H1 (cell line): ENCODE measurements at regions not wholly inside any gene's neighbourhood (a gene's known extent, or its start where the extent isn't known, plus 50 kb on each side); places are given as distances from the start of the nearest gene placed in this dataset.

Experiments used
- CTCF ChIA-PET: fragments of 300-600 bp; sonication (Branson Sonifier 250); formaldehyde crosslinking; loops from one replicate; lab custom pipeline; 2021; ENCODE audit not compliant: partially characterized antibody; lab: Charles Lee
- POLR2A ChIA-PET: fragments of 300-600 bp; sonication (Branson Sonifier 250); formaldehyde crosslinking; loops from one replicate; lab custom pipeline; 2021; ENCODE audit warnings: inconsistent platforms; ENCODE audit not compliant: partially characterized antibody; lab: Charles Lee
- DNase-seq, 2 experiments: peaks; one replicate each; pipeline versions ENCODE4 v3.0.0 to v3.0.0-alpha.2; 2010 to 2022; ENCODE audit warnings: low spot score in 2 of 2, low read depth in 1 of 2, mixed read lengths in 1 of 2
- FAIRE-seq: peaks from 2 replicates; lab custom pipeline; 2011; peaks lifted over from hg19 to GRCh38; lab: Jason Lieb, UNC
- H2AFZ ChIP-seq: 2 replicates; pipeline ENCODE4 v1.8.1; 2012; ENCODE audit warnings: low read length, inconsistent platforms
- H2AK5ac ChIP-seq: 2 replicates; pipeline ENCODE4 v1.6.1; 2013; ENCODE audit warnings: low read depth, low read length
- H2BK120ac ChIP-seq: replicated peaks from 2 replicates; pipeline ENCODE3; 2013; ENCODE audit warnings: low read depth, low read length, inconsistent platforms
- H2BK12ac ChIP-seq: 2 replicates; pipeline ENCODE4 v1.6.1; 2013; ENCODE audit warnings: low read depth, low read length
- H2BK15ac ChIP-seq: 2 replicates; pipeline ENCODE4 v1.6.1; 2013; ENCODE audit warnings: low read length
- H2BK20ac ChIP-seq: 2 replicates; pipeline ENCODE4 v1.6.1; 2013; ENCODE audit warnings: low read length
- H2BK5ac ChIP-seq: 2 replicates; pipeline ENCODE4 v1.6.1; 2013; ENCODE audit warnings: low read depth, low read length
- H3K14ac ChIP-seq: 2 replicates; pipeline ENCODE4 v1.6.1; 2013; ENCODE audit warnings: inconsistent platforms; ENCODE audit not compliant: insufficient read length
- H3K18ac ChIP-seq: 2 replicates; pipeline ENCODE4 v1.6.1; 2013; ENCODE audit warnings: low read length; ENCODE audit errors: extremely low read depth
- H3K23ac ChIP-seq: 2 replicates; pipeline ENCODE4 v1.6.1; 2013; ENCODE audit warnings: inconsistent platforms; ENCODE audit not compliant: insufficient read length
- H3K23me2 ChIP-seq: 2 replicates; pipeline ENCODE4 v1.6.1; 2013; ENCODE audit warnings: low read depth, low read length
- H3K27ac ChIP-seq: 2 replicates; pipeline ENCODE4 v1.6.1; 2011; ENCODE audit warnings: low read depth, low read length, inconsistent platforms
- H3K27me3 ChIP-seq, 4 experiments: replicated peaks in 1 of 4; 1 replicate in 1 of 4; 2 replicates in 3 of 4; pipeline versions ENCODE4 v1.6.1 to v1.8.1; 2011 to 2013; ENCODE audit warnings: low read length in 3 of 4, mild to moderate bottlenecking in 3 of 4, inconsistent platforms in 2 of 4, mixed read lengths in 2 of 4, moderate library complexity in 1 of 4; ENCODE audit not compliant: control insufficient read depth in 3 of 4, insufficient read depth in 3 of 4; ENCODE audit errors: extremely low read depth in 1 of 4
- H3K36me3 ChIP-seq, 4 experiments: 2 replicates each; pipeline versions ENCODE4 v1.6.1 to v1.8.1; 2011 to 2013; ENCODE audit warnings: mild to moderate bottlenecking in 4 of 4, low read length in 3 of 4, moderate library complexity in 2 of 4, control low read depth in 1 of 4, inconsistent platforms in 1 of 4; ENCODE audit not compliant: insufficient read depth in 4 of 4, control insufficient read depth in 2 of 4
- H3K4ac ChIP-seq: replicated peaks from 2 replicates; pipeline ENCODE3; 2013; ENCODE audit warnings: low read length, low read depth, mixed read lengths, inconsistent platforms; ENCODE audit not compliant: insufficient read length
- H3K4me1 ChIP-seq, 4 experiments: replicated peaks in 1 of 4; 1 replicate in 1 of 4; 2 replicates in 3 of 4; pipeline versions ENCODE4 v1.6.1 to v1.8.1; 2011 to 2013; ENCODE audit warnings: low read length in 3 of 4, inconsistent platforms in 2 of 4, mixed read lengths in 1 of 4; ENCODE audit not compliant: insufficient read depth in 4 of 4, control insufficient read depth in 3 of 4
- H3K4me2 ChIP-seq, 2 experiments: 2 replicates each; pipeline versions ENCODE4 v1.6.1 to v1.8.1; 2011 to 2013; ENCODE audit warnings: low read depth in 2 of 2, low read length in 2 of 2, control low read depth in 1 of 2, inconsistent platforms in 1 of 2, mild to moderate bottlenecking in 1 of 2; ENCODE audit not compliant: insufficient read depth in 1 of 2
- H3K4me3 ChIP-seq, 4 experiments: fragments of 200-600, 300-600 bp in 1 of 4; sonication (generic), shearing (Covaris generic), sonication (Bioruptor Twin) in 1 of 4; 2 replicates each; pipeline versions ENCODE4 v1.5.1 to v1.8.1; 2011 to 2016; ENCODE audit warnings: low read length in 4 of 4, low read depth in 3 of 4, control low read depth in 2 of 4, inconsistent platforms in 2 of 4, mild to moderate bottlenecking in 2 of 4, mixed read lengths in 1 of 4, moderate library complexity in 1 of 4; ENCODE audit not compliant: insufficient read depth in 2 of 4; ENCODE audit errors: extremely low read depth in 1 of 4
- H3K56ac ChIP-seq: replicated peaks from 2 replicates; pipeline ENCODE3; 2013; ENCODE audit warnings: low read depth, mild to moderate bottlenecking, mixed read lengths, low read length, inconsistent platforms; ENCODE audit not compliant: insufficient read length
- H3K79me1 ChIP-seq: 2 replicates; pipeline ENCODE4 v1.6.1; 2013; ENCODE audit warnings: low read depth, low read length, control low read depth
- H3K79me2 ChIP-seq, 2 experiments: 2 replicates each; pipeline versions ENCODE4 v1.6.1 to v1.8.1; 2012 to 2013; ENCODE audit warnings: low read length in 2 of 2, mild to moderate bottlenecking in 2 of 2, inconsistent platforms in 1 of 2; ENCODE audit not compliant: insufficient read depth in 2 of 2, control insufficient read depth in 1 of 2
- H3K9ac ChIP-seq, 4 experiments: replicated peaks in 1 of 4; 1 replicate in 1 of 4; 2 replicates in 3 of 4; pipeline versions ENCODE4 v1.6.1 to v1.8.1; 2011 to 2013; ENCODE audit warnings: low read depth in 3 of 4, low read length in 3 of 4, control low read depth in 2 of 4, mild to moderate bottlenecking in 2 of 4, moderate library complexity in 2 of 4, inconsistent platforms in 1 of 4; ENCODE audit errors: extremely low read depth in 1 of 4
- H3K9me3 ChIP-seq, 2 experiments: 2 replicates each; pipeline versions ENCODE4 v1.6.1 to v1.8.1; 2012 to 2013; ENCODE audit warnings: mild to moderate bottlenecking in 2 of 2, moderate library complexity in 2 of 2, control low read depth in 1 of 2, inconsistent platforms in 1 of 2, low read depth in 1 of 2, low read length in 1 of 2, mixed read lengths in 1 of 2; ENCODE audit not compliant: insufficient read depth in 2 of 2
- H4K20me1 ChIP-seq, 2 experiments: replicated peaks in 1 of 2; 2 replicates each; pipeline versions ENCODE3 to v1.8.1; 2011 to 2013; ENCODE audit warnings: inconsistent platforms in 2 of 2, low read length in 2 of 2, mild to moderate bottlenecking in 1 of 2; ENCODE audit not compliant: insufficient read depth in 2 of 2, control insufficient read depth in 1 of 2
- H4K5ac ChIP-seq: 2 replicates; pipeline ENCODE4 v1.6.1; 2013; ENCODE audit warnings: low read length, low read depth, mixed read lengths, inconsistent platforms; ENCODE audit not compliant: insufficient read length
- H4K8ac ChIP-seq: 2 replicates; pipeline ENCODE4 v1.8.0; 2013; ENCODE audit warnings: mild to moderate bottlenecking, moderate library complexity, low read length, inconsistent platforms; ENCODE audit not compliant: insufficient read depth; ENCODE audit errors: extremely low read depth
- H4K91ac ChIP-seq: replicated peaks from 2 replicates; pipeline ENCODE3; 2013; ENCODE audit warnings: low read length, mixed read lengths, inconsistent platforms; ENCODE audit not compliant: insufficient read length
- SUZ12 ChIP-seq: fragments of 200-600 bp; sonication (generic); IDR thresholded peaks from 2 replicates; pipeline ENCODE4 v1.6.1; 2012; ENCODE audit warnings: mild to moderate bottlenecking, inconsistent platforms, low read length, moderate library complexity, mixed read lengths
- WGBS, 2 experiments: shearing (Covaris generic) in 1 of 2; methylation state at CpG; one replicate each; pipeline versions ENCODE4 v1.1.6 to v1.1.7; 2013 to 2015; ENCODE audit warnings: low lambda C conversion rate in 2 of 2, mixed read lengths in 2 of 2, inconsistent platforms in 1 of 2, low coverage in 1 of 2, missing lambda C conversion rate in 1 of 2; ENCODE audit not compliant: insufficient replicate concordance in 2 of 2, insufficient coverage in 1 of 2, insufficient read length in 1 of 2; ENCODE audit errors: extremely low coverage in 1 of 2, missing lambda C conversion rate in 1 of 2; 5-methylcytosine and 5-hydroxymethylcytosine counted together

GRCh38 chr11:37171451-37171850, 573.4 kb upstream of the RAG2 start:
- Histone ChIP-seq H4K8ac (no peak overlapping the region), H3K36me3 (no peaks in the 10 kb centered on the region), H3K79me1 (no peaks in the 10 kb centered on the region), H3K4me3 (no peak overlapping the region), H4K91ac (no peak overlapping the region), H4K5ac (no peak overlapping the region), H2BK5ac (no peak overlapping the region), H3K4ac (no peak overlapping the region), H3K9ac (no peak overlapping the region), H3K14ac (no peak overlapping the region), H3K27ac (no peak overlapping the region), H3K27me3 (no peaks in the 10 kb centered on the region), H3K56ac (no peak overlapping the region), H3K18ac (no peak overlapping the region), H2BK20ac (no peak overlapping the region), H2BK15ac (no peak overlapping the region), H2BK12ac (no peak overlapping the region), H2AFZ (no peak overlapping the region), H2BK120ac (no peak overlapping the region), H3K4me1 (peaks cover 0 to 3% (median 1%) of the 10 kb centered on the region in 4 experiments; a peak in 1 of 7 replicates), H3K9me3 (no peaks in the 10 kb centered on the region), H3K4me2 (no peak overlapping the region), H4K20me1 (no peaks in the 10 kb centered on the region), H3K23ac (no peak overlapping the region), H2AK5ac (no peak overlapping the region), H3K79me2 (no peaks in the 10 kb centered on the region), H3K23me2 (no peaks in the 10 kb centered on the region)
- ChIA-PET CTCF (no interaction called here), POLR2A (no interaction called here)
- no peak for DNase-seq
- 97% methylated on average over 2 of the region's 2 CpGs; no CpG with 5 or more reads in 1 of the 2 experiments for WGBS, 2 experiments
- FAIRE-seq = no peak
- no peak for TF ChIP-seq SUZ12
